ENCODE measurements at regions not wholly inside any gene's neighbourhood (a gene's known extent, or its start where the extent isn't known, plus 50 kb on each side); places are given as distances from the start of the nearest gene placed in this dataset.

GRCh38 chr16:26705346-26705745, 361.4 kb upstream of the C16orf82 start:
- no peaks in the 10 kb centered on the region for H3K27me3 ChIP-seq (replicated peaks; ENCODE audit: insufficient read depth)
- no peaks in the 10 kb centered on the region for H3K36me3 ChIP-seq
- H3K4me3 ChIP-seq, result no peak overlapping the region
- DNase-seq (ENCODE audit: low spot score), result no peak
- no peak overlapping the region for H3K27ac ChIP-seq
- no peak for TF ChIP-seq CTCF (IDR thresholded peaks at IDR 0.05)
- no peaks in the 10 kb centered on the region for H3K9me3 ChIP-seq
- ATAC-seq (ENCODE audit: insufficient number of reproducible peaks, low FRiP score, low read depth), result no peak
- H3K4me1 ChIP-seq (ENCODE audit: control insufficient read depth in 1 of 2, low read depth in 2 of 2), result no peaks in the 10 kb centered on the region

GRCh38 chr16:26708428-26708827, 358.3 kb upstream of the C16orf82 start:
- Histone ChIP-seq H3K4me3 (no peak overlapping the region), H3K4me1 (ENCODE audit: control insufficient read depth in 1 of 2, low read depth in 2 of 2) (no peaks in the 10 kb centered on the region), H3K27ac (no peak overlapping the region), H3K9me3 (no peaks in the 10 kb centered on the region), H3K27me3 (replicated peaks; ENCODE audit: insufficient read depth) (no peaks in the 10 kb centered on the region), H3K36me3 (no peaks in the 10 kb centered on the region)
- TF ChIP-seq CTCF (IDR thresholded peaks at IDR 0.05), result no peak
- no peak for ATAC-seq (ENCODE audit: insufficient number of reproducible peaks, low FRiP score, low read depth)
- DNase-seq (ENCODE audit: low spot score), result no peak

- H3K27ac ChIP-seq, result no peak overlapping the region
- no peaks in the 10 kb centered on the region for H3K9me3 ChIP-seq
- ATAC-seq (ENCODE audit: insufficient number of reproducible peaks, low FRiP score, low read depth), result no peak
- no peak for DNase-seq (ENCODE audit: low spot score)
- H3K4me3 ChIP-seq, result no peak overlapping the region
- no peak for TF ChIP-seq CTCF (IDR thresholded peaks at IDR 0.05)
- H3K36me3 ChIP-seq, result no peaks in the 10 kb centered on the region
- no peaks in the 10 kb centered on the region for H3K27me3 ChIP-seq (replicated peaks; ENCODE audit: insufficient read depth)
- H3K4me1 ChIP-seq (ENCODE audit: control insufficient read depth in 1 of 2, low read depth in 2 of 2), result no peaks in the 10 kb centered on the region
Measured at GRCh38 chr16:26709175-26709574, 357.6 kb upstream of the C16orf82 start.

- H3K4me3 ChIP-seq, result no peak overlapping the region
- no peak for ATAC-seq (ENCODE audit: insufficient number of reproducible peaks, low FRiP score, low read depth)
- no peaks in the 10 kb centered on the region for H3K4me1 ChIP-seq (ENCODE audit: control insufficient read depth in 1 of 2, low read depth in 2 of 2)
- no peak overlapping the region for H3K27ac ChIP-seq
- H3K36me3 ChIP-seq, result no peaks in the 10 kb centered on the region
- DNase-seq (ENCODE audit: low spot score), result no peak
- no peak for TF ChIP-seq CTCF (IDR thresholded peaks at IDR 0.05)
- no peaks in the 10 kb centered on the region for H3K27me3 ChIP-seq (replicated peaks; ENCODE audit: insufficient read depth)
- H3K9me3 ChIP-seq, result no peaks in the 10 kb centered on the region
Measured at GRCh38 chr16:26709754-26710153, 357.0 kb upstream of the C16orf82 start.

- TF ChIP-seq CTCF (IDR thresholded peaks at IDR 0.05), result no peak
- no peaks in the 10 kb centered on the region for H3K27me3 ChIP-seq (replicated peaks; ENCODE audit: insufficient read depth)
- H3K4me3 ChIP-seq, result no peak overlapping the region
- DNase-seq (ENCODE audit: low spot score) (no peak), ATAC-seq (ENCODE audit: insufficient number of reproducible peaks, low FRiP score, low read depth) (no peak)
- no peak overlapping the region for H3K27ac ChIP-seq
- H3K4me1 ChIP-seq (ENCODE audit: control insufficient read depth in 1 of 2, low read depth in 2 of 2), result no peaks in the 10 kb centered on the region
- no peaks in the 10 kb centered on the region for H3K9me3 ChIP-seq
- no peaks in the 10 kb centered on the region for H3K36me3 ChIP-seq
Measured at GRCh38 chr16:26710450-26710849, 356.3 kb upstream of the C16orf82 start.
